ENCODE measurements at regions not wholly inside any gene's neighbourhood (a gene's known extent, or its start where the extent isn't known, plus 50 kb on each side); places are given as distances from the start of the nearest gene placed in this dataset.

DNA sequence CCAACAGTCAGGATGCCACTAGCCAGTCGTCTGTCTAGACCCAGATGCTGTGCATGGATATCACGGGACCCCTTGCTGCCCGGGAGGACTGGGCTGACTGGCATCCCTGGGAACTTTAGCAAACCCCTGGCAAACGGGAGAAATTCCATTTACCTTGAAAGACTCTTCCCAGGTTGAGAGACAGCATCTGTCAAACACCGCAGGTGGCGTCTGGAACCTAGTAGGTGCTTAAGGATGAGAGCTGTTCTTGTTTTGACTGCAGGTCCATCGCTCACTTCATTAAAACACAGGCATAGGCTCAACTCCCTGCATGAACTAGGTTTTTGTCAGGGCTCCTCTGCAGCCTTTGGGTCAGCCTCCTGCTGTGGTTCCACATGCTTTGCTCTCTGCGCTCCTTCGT is 546.3 kb downstream of the BCL11B start:
- Mint-ChIP-seq H3K4me3 (no peak overlapping the region), H3K36me3 (ENCODE audit: low read depth) (peaks cover 3% of the 10 kb centered on the region; the same call in 1 of the 2 replicates), H3K9me3 (peaks cover 52% of the 10 kb centered on the region), H3K27me3 (ENCODE audit: insufficient read depth) (no peaks in the 10 kb centered on the region; the same call in 1 of the 2 replicates), H3K4me1 (ENCODE audit: low read depth) (no peaks in the 10 kb centered on the region), H3K27ac (no peak overlapping the region)
- no peak for TF ChIP-seq CTCF (IDR thresholded peaks at IDR 0.05)
- no peak for DNase-seq

- Mint-ChIP-seq H3K4me1 (ENCODE audit: low read depth) (no peaks in the 10 kb centered on the region), H3K4me3 (no peak overlapping the region), H3K36me3 (ENCODE audit: low read depth) (peaks cover 3% of the 10 kb centered on the region; the same call in 1 of the 2 replicates), H3K27me3 (ENCODE audit: insufficient read depth) (no peaks in the 10 kb centered on the region), H3K9me3 (peaks cover 50% of the 10 kb centered on the region), H3K27ac (no peak overlapping the region)
- TF ChIP-seq CTCF (IDR thresholded peaks at IDR 0.05): no peak
- no peak for DNase-seq
Observed at GRCh38 chr14:98726585-98727405, 545.2 kb downstream of the BCL11B start.

- H3K27ac Mint-ChIP-seq: no peak overlapping the region
- DNase-seq: no peak
- H3K9me3 Mint-ChIP-seq: peaks cover 44% of the 10 kb centered on the region
- TF ChIP-seq CTCF (IDR thresholded peaks at IDR 0.05): no peak
- H3K27me3 Mint-ChIP-seq (ENCODE audit: insufficient read depth): no peaks in the 10 kb centered on the region
- H3K36me3 Mint-ChIP-seq (ENCODE audit: low read depth): peaks cover 3% of the 10 kb centered on the region
- no peaks in the 10 kb centered on the region for H3K4me1 Mint-ChIP-seq (ENCODE audit: low read depth)
- no peak overlapping the region for H3K4me3 Mint-ChIP-seq
Observed at GRCh38 chr14:98728024-98728423, 544.0 kb downstream of the BCL11B start.

GRCh38 chr14:98728836-98729235 is 543.2 kb downstream of the BCL11B start:
- Mint-ChIP-seq H3K4me1 (ENCODE audit: low read depth) (no peaks in the 10 kb centered on the region), H3K9me3 (peaks cover 51% of the 10 kb centered on the region), H3K36me3 (ENCODE audit: low read depth) (peaks cover 3% of the 10 kb centered on the region), H3K27me3 (ENCODE audit: insufficient read depth) (no peaks in the 10 kb centered on the region), H3K4me3 (no peak overlapping the region), H3K27ac (no peak overlapping the region)
- no peak for TF ChIP-seq CTCF (IDR thresholded peaks at IDR 0.05)
- DNase-seq: no peak

GRCh38 chr14:98731286-98731685 is 540.7 kb downstream of the BCL11B start:
- no peak overlapping the region for H3K27ac Mint-ChIP-seq
- H3K27me3 Mint-ChIP-seq (ENCODE audit: insufficient read depth): no peaks in the 10 kb centered on the region
- H3K9me3 Mint-ChIP-seq: peaks cover 71% of the 10 kb centered on the region
- DNase-seq: no peak
- TF ChIP-seq CTCF (IDR thresholded peaks at IDR 0.05): no peak
- H3K4me3 Mint-ChIP-seq: no peak overlapping the region
- peaks cover 2% of the 10 kb centered on the region for H3K36me3 Mint-ChIP-seq (ENCODE audit: low read depth)
- H3K4me1 Mint-ChIP-seq (ENCODE audit: low read depth): no peaks in the 10 kb centered on the region
